ENCODE measurements at regions not wholly inside any gene's neighbourhood (a gene's known extent, or its start where the extent isn't known, plus 50 kb on each side); places are given as distances from the start of the nearest gene placed in this dataset.

DNA sequence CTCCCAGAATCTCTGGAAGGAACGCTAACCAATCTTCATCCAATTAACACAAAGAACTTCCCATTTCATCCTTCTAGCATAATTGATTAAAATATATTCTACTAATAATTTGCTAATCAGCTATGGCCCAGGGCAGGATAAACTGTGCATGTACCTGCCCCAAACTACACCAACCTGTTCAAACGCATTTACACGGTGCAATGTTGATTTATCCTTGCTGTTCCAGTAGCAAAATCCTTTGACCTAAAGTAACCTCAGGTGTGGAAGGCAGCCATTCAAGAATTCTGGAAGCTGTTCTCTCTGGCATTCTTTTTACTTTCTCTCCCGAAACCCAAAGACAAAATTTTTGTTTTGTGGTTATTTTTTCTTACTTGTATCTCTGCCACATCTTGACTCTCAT, 309.4 kb downstream of the ZNF674 start:
- no CpG with 5 or more reads among the region's 4 CpGs for WGBS (ENCODE audit: extremely low coverage, insufficient read length, low lambda C conversion rate)

More for the DNA sequence above, 309.4 kb downstream of the ZNF674 start:
- Mint-ChIP-seq H3K27ac (no peak overlapping the region), H3K36me3 (ENCODE audit: insufficient read depth in 1 of 3, low read depth in 3 of 3) (peaks cover 0 to 1% (median 0%) of the 10 kb centered on the region in 3 experiments; a peak in 2 of 7 replicates), H3K27me3 (ENCODE audit: low read depth) (no peaks in the 10 kb centered on the region), H3K4me3 (no peak overlapping the region), H3K9me3 (peaks cover 68 to 73% of the 10 kb centered on the region in 2 experiments), H3K4me1 (no peaks in the 10 kb centered on the region)
- Histone ChIP-seq H3K27me3 (ENCODE audit: insufficient read depth, low read length) (no peaks in the 10 kb centered on the region), H3K14ac (ENCODE audit: insufficient read depth, low read length) (no peak overlapping the region), H2BK12ac (ENCODE audit: insufficient read length, low read depth, low read length) (no peak overlapping the region), H3K4me2 (ENCODE audit: insufficient read depth, insufficient read length, low read length) (no peak overlapping the region), H3K9me3 (ENCODE audit: control insufficient read depth, low read depth, low read length) (no peaks in the 10 kb centered on the region), H3K23ac (ENCODE audit: insufficient read length, low read depth, low read length) (no peak overlapping the region), H2BK15ac (ENCODE audit: low read depth, low read length) (no peak overlapping the region), H3K18ac (ENCODE audit: insufficient read length, low read depth, low read length) (no peak overlapping the region), H2BK20ac (ENCODE audit: low read depth, low read length, poor library complexity, severe bottlenecking) (no peak overlapping the region), H4K91ac (ENCODE audit: insufficient read length, low read depth, low read length) (no peak overlapping the region), H3K23me2 (ENCODE audit: insufficient read length, low read depth, low read length, poor library complexity, severe bottlenecking) (no peaks in the 10 kb centered on the region), H3K27ac (ENCODE audit: insufficient read length, low read depth, low read length) (no peak overlapping the region), H3K4me1 (ENCODE audit: insufficient read depth, low read length) (no peaks in the 10 kb centered on the region), H4K5ac (ENCODE audit: insufficient read length, low read depth, low read length) (no peak overlapping the region), H4K20me1 (ENCODE audit: control insufficient read depth, insufficient read depth, insufficient read length) (no peaks in the 10 kb centered on the region), H2AFZ (ENCODE audit: low read length) (no peak overlapping the region), H3K79me1 (ENCODE audit: insufficient read depth, low read depth, low read length, poor library complexity, severe bottlenecking) (no peaks in the 10 kb centered on the region), H3K56ac (ENCODE audit: insufficient read length, low read depth, low read length) (no peak overlapping the region), H4K8ac (replicated peaks; ENCODE audit: insufficient read length, low read depth, low read length) (no peak overlapping the region), H2BK120ac (ENCODE audit: low read depth, low read length, poor library complexity, severe bottlenecking) (no peak overlapping the region), H3K9ac (ENCODE audit: extremely low read depth, insufficient read length, low read length) (no peak overlapping the region), H3K79me2 (ENCODE audit: insufficient read depth, low read length) (no peaks in the 10 kb centered on the region), H3T11ph (ENCODE audit: low read length) (no peak overlapping the region), H2BK5ac (ENCODE audit: insufficient read length, low read length) (no peak overlapping the region), H2AK5ac (ENCODE audit: insufficient read length, low read length) (no peak overlapping the region), H3K4ac (ENCODE audit: low read depth, low read length) (no peak overlapping the region)
- TF ChIP-seq, protein P1, sequence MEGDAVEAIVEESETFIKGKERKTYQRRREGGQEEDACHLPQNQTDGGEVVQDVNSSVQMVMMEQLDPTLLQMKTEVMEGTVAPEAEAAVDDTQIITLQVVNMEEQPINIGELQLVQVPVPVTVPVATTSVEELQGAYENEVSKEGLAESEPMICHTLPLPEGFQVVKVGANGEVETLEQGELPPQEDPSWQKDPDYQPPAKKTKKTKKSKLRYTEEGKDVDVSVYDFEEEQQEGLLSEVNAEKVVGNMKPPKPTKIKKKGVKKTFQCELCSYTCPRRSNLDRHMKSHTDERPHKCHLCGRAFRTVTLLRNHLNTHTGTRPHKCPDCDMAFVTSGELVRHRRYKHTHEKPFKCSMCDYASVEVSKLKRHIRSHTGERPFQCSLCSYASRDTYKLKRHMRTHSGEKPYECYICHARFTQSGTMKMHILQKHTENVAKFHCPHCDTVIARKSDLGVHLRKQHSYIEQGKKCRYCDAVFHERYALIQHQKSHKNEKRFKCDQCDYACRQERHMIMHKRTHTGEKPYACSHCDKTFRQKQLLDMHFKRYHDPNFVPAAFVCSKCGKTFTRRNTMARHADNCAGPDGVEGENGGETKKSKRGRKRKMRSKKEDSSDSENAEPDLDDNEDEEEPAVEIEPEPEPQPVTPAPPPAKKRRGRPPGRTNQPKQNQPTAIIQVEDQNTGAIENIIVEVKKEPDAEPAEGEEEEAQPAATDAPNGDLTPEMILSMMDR (conservative IDR thresholded peaks at IDR 0.05), result no peak
- DNase-seq, result no peak
